ENCODE measurements at regions not wholly inside any gene's neighbourhood (a gene's known extent, or its start where the extent isn't known, plus 50 kb on each side); places are given as distances from the start of the nearest gene placed in this dataset.
"Not testable (repeated sequence)": the region's sequence is repeated elsewhere in the genome, so short reads cannot be mapped to it uniquely, and the experiment has no call there.

GRCh38 chr5:18999478-18999877 lies 988.5 kb downstream of the CDH18 start:
- no peak for DNase-seq

GRCh38 chr5:19001054-19001453 lies 986.9 kb downstream of the CDH18 start:
- no peak for DNase-seq

- no peak for DNase-seq
These were observed 986.5 kb downstream of the CDH18 start for GRCh38 chr5:19001539-19001938.

GRCh38 chr5:19002111-19002510 lies 985.9 kb downstream of the CDH18 start:
- no peak for DNase-seq

- DNase-seq = no peak
These were observed 969.2 kb downstream of the CDH18 start for GRCh38 chr5:19018822-19019221.

GRCh38 chr5:19031491-19031890 lies 956.5 kb downstream of the CDH18 start:
- no peak for DNase-seq

GRCh38 chr5:19035816-19036215 lies 952.2 kb downstream of the CDH18 start:
- DNase-seq = no peak

- no peak for DNase-seq
These were observed 945.9 kb downstream of the CDH18 start for GRCh38 chr5:19042106-19042505.

- DNase-seq = no peak
These were observed 943.7 kb downstream of the CDH18 start for GRCh38 chr5:19044311-19044710.

- DNase-seq = no peak
These were observed 942.9 kb downstream of the CDH18 start for GRCh38 chr5:19044931-19045695.

- DNase-seq = no peak
These were observed 940.7 kb downstream of the CDH18 start for GRCh38 chr5:19047277-19047676.

GRCh38 chr5:19048726-19049125 lies 939.3 kb downstream of the CDH18 start:
- no peak for DNase-seq

GRCh38 chr5:19058216-19058615 lies 929.8 kb downstream of the CDH18 start:
- DNase-seq = no peak

- DNase-seq = no peak
These were observed 923.9 kb downstream of the CDH18 start for GRCh38 chr5:19064094-19064493.

- no peak for DNase-seq
These were observed 920.3 kb downstream of the CDH18 start for GRCh38 chr5:19067741-19068140.

- no peak for DNase-seq
These were observed 889.6 kb downstream of the CDH18 start for GRCh38 chr5:19098434-19098833.

- DNase-seq = no peak
These were observed 888.8 kb downstream of the CDH18 start for GRCh38 chr5:19099195-19099594.

GRCh38 chr5:19104948-19105347 lies 883.1 kb downstream of the CDH18 start:
- DNase-seq = no peak

- no peak for DNase-seq
These were observed 865.1 kb downstream of the CDH18 start for GRCh38 chr5:19122923-19123322.

- DNase-seq = no peak
These were observed 861.9 kb downstream of the CDH18 start for GRCh38 chr5:19125956-19126713.

- no peak for DNase-seq
These were observed 847.7 kb downstream of the CDH18 start for GRCh38 chr5:19140276-19140675.

GRCh38 chr5:19141937-19142524 lies 846.0 kb downstream of the CDH18 start:
- not testable (repeated sequence) for DNase-seq

GRCh38 chr5:19142713-19143414 lies 845.1 kb downstream of the CDH18 start:
- not testable (repeated sequence) for DNase-seq
